NCI-H2081 treated with DMSO at 0.1 percent for 48 hours (cell line): ENCODE measurements at regions not wholly inside any gene's neighbourhood (a gene's known extent, or its start where the extent isn't known, plus 50 kb on each side); places are given as distances from the start of the nearest gene placed in this dataset.

Source experiments
- DNase-seq: peaks from one replicate; lab custom pipeline; 2025; lab: John Stamatoyannopoulos, UW

GRCh38 chr1:55928576-55928975, 650.8 kb downstream of the PLPP3 start:
- no peak for DNase-seq

- DNase-seq: no peak
Observed at GRCh38 chr1:55927702-55928290, 651.6 kb downstream of the PLPP3 start.

- DNase-seq: no peak
Observed at GRCh38 chr1:55926906-55927471, 652.4 kb downstream of the PLPP3 start.

- no peak for DNase-seq
Observed at GRCh38 chr1:55916907-55917306, 662.5 kb downstream of the PLPP3 start.

- DNase-seq: no peak
Observed at GRCh38 chr1:55916481-55916880, 662.9 kb downstream of the PLPP3 start.

- DNase-seq: no peak
Observed at GRCh38 chr1:55913565-55913964, 665.8 kb downstream of the PLPP3 start.

- no peak for DNase-seq
Observed at GRCh38 chr1:55912438-55912837, 666.9 kb downstream of the PLPP3 start.

GRCh38 chr1:55904541-55904940, 674.8 kb downstream of the PLPP3 start:
- DNase-seq: no peak

- no peak for DNase-seq
Observed at GRCh38 chr1:55898181-55898580, 681.2 kb downstream of the PLPP3 start.

- no peak for DNase-seq
Observed at GRCh38 chr1:55896210-55896609, 681.0 kb upstream of the USP24 start.

GRCh38 chr1:55894521-55894920, 679.4 kb upstream of the USP24 start:
- DNase-seq: no peak

- peak; percentile 4 for DNase-seq
Observed at GRCh38 chr1:55893155-55893554, 678.0 kb upstream of the USP24 start.

GRCh38 chr1:55888685-55889317, 673.6 kb upstream of the USP24 start:
- DNase-seq: no peak

GRCh38 chr1:55886856-55887712, 671.9 kb upstream of the USP24 start:
- no peak for DNase-seq

- DNase-seq: no peak
Observed at GRCh38 chr1:55885619-55886018, 670.5 kb upstream of the USP24 start.

- no peak for DNase-seq
Observed at GRCh38 chr1:55882931-55883330, 667.8 kb upstream of the USP24 start.

GRCh38 chr1:55879346-55879745, 664.2 kb upstream of the USP24 start:
- DNase-seq: no peak

GRCh38 chr1:55877437-55878232, 662.5 kb upstream of the USP24 start:
- DNase-seq: no peak

GRCh38 chr1:55876276-55877060, 661.3 kb upstream of the USP24 start:
- no peak for DNase-seq

GRCh38 chr1:55870106-55870505, 654.9 kb upstream of the USP24 start:
- no peak for DNase-seq

- DNase-seq: no peak
Observed at GRCh38 chr1:55869065-55869464, 653.9 kb upstream of the USP24 start.
